ENCODE measurements at regions not wholly inside any gene's neighbourhood (a gene's known extent, or its start where the extent isn't known, plus 50 kb on each side); places are given as distances from the start of the nearest gene placed in this dataset.

DNA sequence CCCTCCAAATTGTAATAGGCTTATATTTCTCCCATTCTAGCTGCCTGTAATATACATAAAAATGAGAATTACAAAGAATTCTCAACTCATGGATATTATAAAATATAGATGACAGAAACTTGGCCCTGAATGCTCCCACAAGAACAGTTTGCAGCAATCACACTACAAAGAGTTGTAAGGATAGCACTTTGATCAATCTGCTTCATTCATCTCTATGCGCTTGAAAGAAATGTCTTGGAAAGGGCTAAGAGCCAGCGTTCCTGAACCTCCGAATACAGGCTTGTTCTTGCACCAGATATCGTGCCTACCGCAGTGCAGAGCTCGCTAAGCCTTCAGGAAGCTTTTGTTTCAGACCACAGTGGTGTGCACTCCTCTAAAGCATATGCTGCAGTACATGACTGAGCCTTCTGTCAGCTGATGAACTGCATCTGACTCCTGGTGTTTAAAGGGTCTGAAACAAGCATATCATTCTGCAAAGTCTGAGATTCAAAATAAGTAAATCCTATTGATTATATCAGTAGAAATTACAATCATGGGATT is 417.6 kb upstream of the ZFP42 start:
- Histone ChIP-seq H3K36me3 (ENCODE audit: control insufficient read depth, insufficient read depth, low read length) (no peaks in the 10 kb centered on the region), H3K9me1 (ENCODE audit: insufficient read depth, low read length) (no peaks in the 10 kb centered on the region), H3K4me2 (ENCODE audit: low read depth, low read length) (no peak overlapping the region), H3K9ac (ENCODE audit: low read depth, low read length) (no peak overlapping the region), H2BK5ac (ENCODE audit: low read depth, low read length, poor library complexity, severe bottlenecking) (no peak overlapping the region), H2BK15ac (ENCODE audit: low read depth, low read length) (no peak overlapping the region), H2AK5ac (ENCODE audit: low read depth, low read length) (no peak overlapping the region), H2AK9ac (replicated peaks; ENCODE audit: low read depth, low read length, poor library complexity) (no peak overlapping the region), H3K23ac (ENCODE audit: low read depth, low read length) (peak overlapping the region; percentile 49; the same call in 1 of the 2 replicates), H2AFZ (replicated peaks; ENCODE audit: low read length, poor library complexity) (peak overlapping the region; percentile 68), H2BK20ac (ENCODE audit: low read depth, low read length) (no peak overlapping the region), H3K4ac (ENCODE audit: low read depth, low read length) (no peak overlapping the region), H2BK120ac (ENCODE audit: low read depth, low read length) (no peak overlapping the region), H3K4me3 (ENCODE audit: insufficient read depth, low read depth, low read length) (no peak overlapping the region), H3K18ac (ENCODE audit: low read depth, low read length) (no peak overlapping the region), H3K14ac (replicated peaks; ENCODE audit: low read depth, low read length) (no peak overlapping the region), H4K5ac (ENCODE audit: low read depth, low read length) (no peak overlapping the region), H3K9me3 (ENCODE audit: control insufficient read depth, insufficient read depth, low read length) (no peaks in the 10 kb centered on the region), H3K27ac (ENCODE audit: insufficient read depth, low read length) (no peak overlapping the region), H3K56ac (ENCODE audit: extremely low read depth, insufficient read depth, low read length) (no peak overlapping the region), H3K27me3 (ENCODE audit: control insufficient read depth, insufficient read depth, low read length) (no peaks in the 10 kb centered on the region), H3K4me1 (ENCODE audit: control insufficient read depth, insufficient read depth, low read length) (peaks cover 2% of the 10 kb centered on the region; the same call in 1 of the 2 replicates), H4K91ac (ENCODE audit: insufficient read depth, low read depth, low read length) (no peak overlapping the region), H4K8ac (ENCODE audit: low read depth in 2 of 2, low read length in 2 of 2) (no peak overlapping the region), H3K79me1 (ENCODE audit: low read depth in 1 of 2, low read length in 2 of 2) (no peaks in the 10 kb centered on the region), H4K20me1 (ENCODE audit: insufficient read depth, low read length) (no peaks in the 10 kb centered on the region)
- TF ChIP-seq CHD1 (IDR thresholded peaks at IDR 0.05; ENCODE audit: low read depth, low read length) (no peak), MXI1 (IDR thresholded peaks at IDR 0.05; ENCODE audit: borderline replicate concordance, low read depth, low read length) (no peak), MAZ (IDR thresholded peaks at IDR 0.05; ENCODE audit: borderline replicate concordance, low read depth, low read length) (no peak), NFE2L2 (IDR thresholded peaks at IDR 0.05; ENCODE audit: low read depth, low read length) (no peak), RFX5 (IDR thresholded peaks at IDR 0.05; ENCODE audit: low read depth, low read length) (no peak), FOS (IDR thresholded peaks at IDR 0.05; ENCODE audit: low read depth, low read length) (no peak), SMC3 (IDR thresholded peaks at IDR 0.05; ENCODE audit: low read depth, low read length) (no peak), BHLHE40 (IDR thresholded peaks at IDR 0.05; ENCODE audit: low read depth, low read length) (no peak), POLR2A (IDR thresholded peaks at IDR 0.05; ENCODE audit: low read depth, low read length) (no peak), MAFK (IDR thresholded peaks at IDR 0.05; ENCODE audit: low read depth, low read length) (no peak), RCOR1 (IDR thresholded peaks at IDR 0.05; ENCODE audit: insufficient replicate concordance, low read length) (no peak), RAD21 (IDR thresholded peaks at IDR 0.05; ENCODE audit: low read length) (no peak), CEBPB (IDR thresholded peaks at IDR 0.05; ENCODE audit: low read depth, low read length) (no peak)
- TF ChIP-seq, protein P1, sequence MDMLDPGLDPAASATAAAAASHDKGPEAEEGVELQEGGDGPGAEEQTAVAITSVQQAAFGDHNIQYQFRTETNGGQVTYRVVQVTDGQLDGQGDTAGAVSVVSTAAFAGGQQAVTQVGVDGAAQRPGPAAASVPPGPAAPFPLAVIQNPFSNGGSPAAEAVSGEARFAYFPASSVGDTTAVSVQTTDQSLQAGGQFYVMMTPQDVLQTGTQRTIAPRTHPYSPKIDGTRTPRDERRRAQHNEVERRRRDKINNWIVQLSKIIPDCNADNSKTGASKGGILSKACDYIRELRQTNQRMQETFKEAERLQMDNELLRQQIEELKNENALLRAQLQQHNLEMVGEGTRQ (IDR thresholded peaks at IDR 0.05; ENCODE audit: low read depth, low read length): no peak
- TF ChIP-seq, protein P2, sequence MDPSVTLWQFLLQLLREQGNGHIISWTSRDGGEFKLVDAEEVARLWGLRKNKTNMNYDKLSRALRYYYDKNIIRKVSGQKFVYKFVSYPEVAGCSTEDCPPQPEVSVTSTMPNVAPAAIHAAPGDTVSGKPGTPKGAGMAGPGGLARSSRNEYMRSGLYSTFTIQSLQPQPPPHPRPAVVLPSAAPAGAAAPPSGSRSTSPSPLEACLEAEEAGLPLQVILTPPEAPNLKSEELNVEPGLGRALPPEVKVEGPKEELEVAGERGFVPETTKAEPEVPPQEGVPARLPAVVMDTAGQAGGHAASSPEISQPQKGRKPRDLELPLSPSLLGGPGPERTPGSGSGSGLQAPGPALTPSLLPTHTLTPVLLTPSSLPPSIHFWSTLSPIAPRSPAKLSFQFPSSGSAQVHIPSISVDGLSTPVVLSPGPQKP (IDR thresholded peaks at IDR 0.05; ENCODE audit: borderline replicate concordance, low read depth, low read length): no peak
- TF ChIP-seq, protein P3, sequence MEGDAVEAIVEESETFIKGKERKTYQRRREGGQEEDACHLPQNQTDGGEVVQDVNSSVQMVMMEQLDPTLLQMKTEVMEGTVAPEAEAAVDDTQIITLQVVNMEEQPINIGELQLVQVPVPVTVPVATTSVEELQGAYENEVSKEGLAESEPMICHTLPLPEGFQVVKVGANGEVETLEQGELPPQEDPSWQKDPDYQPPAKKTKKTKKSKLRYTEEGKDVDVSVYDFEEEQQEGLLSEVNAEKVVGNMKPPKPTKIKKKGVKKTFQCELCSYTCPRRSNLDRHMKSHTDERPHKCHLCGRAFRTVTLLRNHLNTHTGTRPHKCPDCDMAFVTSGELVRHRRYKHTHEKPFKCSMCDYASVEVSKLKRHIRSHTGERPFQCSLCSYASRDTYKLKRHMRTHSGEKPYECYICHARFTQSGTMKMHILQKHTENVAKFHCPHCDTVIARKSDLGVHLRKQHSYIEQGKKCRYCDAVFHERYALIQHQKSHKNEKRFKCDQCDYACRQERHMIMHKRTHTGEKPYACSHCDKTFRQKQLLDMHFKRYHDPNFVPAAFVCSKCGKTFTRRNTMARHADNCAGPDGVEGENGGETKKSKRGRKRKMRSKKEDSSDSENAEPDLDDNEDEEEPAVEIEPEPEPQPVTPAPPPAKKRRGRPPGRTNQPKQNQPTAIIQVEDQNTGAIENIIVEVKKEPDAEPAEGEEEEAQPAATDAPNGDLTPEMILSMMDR (conservative IDR thresholded peaks at IDR 0.05; ENCODE audit: low read depth, low read length): no peak
- dilution Hi-C loops (cut with HindIII; ENCODE audit: low sequenced_read_pairs, unreplicated experiment) (no loop called here), in situ Hi-C loops (cut with MboI; ENCODE audit: low sequenced_read_pairs) (no loop called here), intact Hi-C loops (cut with micrococcal nuclease) (loop anchor here (1.0 kb wide), 1 partner anchor 294 kb away; no protein-coding TSS in a partner anchor)
- CTCF ChIA-PET: no interaction called here
- DNase-seq: peak; percentile 1
- no TSS peak for BruUV-seq (replicated peaks)
- POLR2A ChIA-PET (ENCODE audit: unreplicated experiment): no interaction called here
- ATAC-seq (ENCODE audit: low read depth): no peak
- WGBS, 2 experiments (ENCODE audit: extremely low coverage in 2 of 2, insufficient read length in 1 of 2): 58% methylated on average over 4 of the region's 6 CpGs; no CpG with 5 or more reads in 1 of the 2 experiments
